ENCODE measurements at regions not wholly inside any gene's neighbourhood (a gene's known extent, or its start where the extent isn't known, plus 50 kb on each side); places are given as distances from the start of the nearest gene placed in this dataset.

- TF ChIP-seq POLR2A (IDR thresholded peaks at IDR 0.05; ENCODE audit: extremely low read depth, insufficient read length) (no peak), CTCF (IDR thresholded peaks at IDR 0.05; ENCODE audit: low read depth, low read length) (no peak), MAX (IDR thresholded peaks at IDR 0.05; ENCODE audit: low read depth, low read length) (no peak), MYC (IDR thresholded peaks at IDR 0.05; ENCODE audit: low read depth, low read length) (no peak)
- DNase-seq (ENCODE audit: low read depth), result no peak
These were observed 563.7 kb upstream of the MDFIC2 start for GRCh38 chr3:70876154-70876553.

GRCh38 chr3:70874196-70874595 is 561.8 kb upstream of the MDFIC2 start:
- H3K4me3 ChIP-seq (ENCODE audit: low read depth, low read length), result no peak overlapping the region
- no peak for DNase-seq (ENCODE audit: low read depth)
- no peak for TF ChIP-seq CTCF (IDR thresholded peaks at IDR 0.05; ENCODE audit: low read depth, low read length)
- TF ChIP-seq MYC (IDR thresholded peaks at IDR 0.05; ENCODE audit: low read depth, low read length), result no peak
- no peak for TF ChIP-seq MAX (IDR thresholded peaks at IDR 0.05; ENCODE audit: low read depth, low read length)
- TF ChIP-seq POLR2A (IDR thresholded peaks at IDR 0.05; ENCODE audit: extremely low read depth, insufficient read length), result no peak

More at GRCh38 chr3:70876154-70876553, 563.7 kb upstream of the MDFIC2 start:
- no peak overlapping the region for H3K4me3 ChIP-seq (ENCODE audit: low read depth, low read length)

GRCh38 chr3:70873686-70874085 is 561.2 kb upstream of the MDFIC2 start:
- no peak overlapping the region for H3K4me3 ChIP-seq (ENCODE audit: low read depth, low read length)
- DNase-seq (ENCODE audit: low read depth), result no peak
- TF ChIP-seq POLR2A (IDR thresholded peaks at IDR 0.05; ENCODE audit: extremely low read depth, insufficient read length), result no peak
- TF ChIP-seq MYC (IDR thresholded peaks at IDR 0.05; ENCODE audit: low read depth, low read length), result no peak
- TF ChIP-seq CTCF (IDR thresholded peaks at IDR 0.05; ENCODE audit: low read depth, low read length), result no peak
- no peak for TF ChIP-seq MAX (IDR thresholded peaks at IDR 0.05; ENCODE audit: low read depth, low read length)

GRCh38 chr3:70871909-70872656 is 559.6 kb upstream of the MDFIC2 start:
- no peak for DNase-seq (ENCODE audit: low read depth)
- TF ChIP-seq MAX (IDR thresholded peaks at IDR 0.05; ENCODE audit: low read depth, low read length) (no peak), MYC (IDR thresholded peaks at IDR 0.05; ENCODE audit: low read depth, low read length) (no peak), CTCF (IDR thresholded peaks at IDR 0.05; ENCODE audit: low read depth, low read length) (no peak), POLR2A (IDR thresholded peaks at IDR 0.05; ENCODE audit: extremely low read depth, insufficient read length) (no peak)
- H3K4me3 ChIP-seq (ENCODE audit: low read depth, low read length), result no peak overlapping the region

- no peak for DNase-seq (ENCODE audit: low read depth)
- H3K4me3 ChIP-seq (ENCODE audit: low read depth, low read length), result no peak overlapping the region
- TF ChIP-seq POLR2A (IDR thresholded peaks at IDR 0.05; ENCODE audit: extremely low read depth, insufficient read length) (no peak), MAX (IDR thresholded peaks at IDR 0.05; ENCODE audit: low read depth, low read length) (no peak), CTCF (IDR thresholded peaks at IDR 0.05; ENCODE audit: low read depth, low read length) (no peak), MYC (IDR thresholded peaks at IDR 0.05; ENCODE audit: low read depth, low read length) (no peak)
These were observed 558.1 kb upstream of the MDFIC2 start for GRCh38 chr3:70870576-70870975.

Data from NB4 (cell line).